NCI-H2081 treated with DMSO at 0.1 percent for 48 hours (cell line): ENCODE measurements at regions not wholly inside any gene's neighbourhood (a gene's known extent, or its start where the extent isn't known, plus 50 kb on each side); places are given as distances from the start of the nearest gene placed in this dataset.

Source experiments
- DNase-seq: peaks from one replicate; lab custom pipeline; 2025; lab: John Stamatoyannopoulos, UW

GRCh38 chr1:114342376-114342775 is 168.6 kb downstream of the TRIM33 start:
- DNase-seq, result no peak

DNA sequence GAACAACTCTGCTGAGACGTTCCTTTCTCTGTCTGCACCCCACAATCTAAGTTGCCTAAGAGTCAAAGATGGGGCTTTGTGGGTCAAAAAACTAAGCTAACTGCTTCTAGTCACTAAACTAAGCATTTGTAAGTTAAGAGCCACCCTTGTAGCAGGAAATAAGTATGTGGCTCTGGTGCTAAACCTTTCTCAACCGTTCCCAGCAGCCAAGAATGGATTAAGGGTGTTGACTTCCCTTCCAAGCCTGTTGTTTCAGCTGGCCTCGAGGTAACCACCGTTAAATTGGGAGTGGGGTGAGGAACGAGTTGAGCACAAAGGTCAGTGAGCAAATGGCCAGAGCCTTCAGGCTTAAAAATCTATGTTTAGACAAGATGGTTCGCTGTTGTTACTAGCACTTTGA is 169.1 kb downstream of the TRIM33 start:
- no peak for DNase-seq

DNA sequence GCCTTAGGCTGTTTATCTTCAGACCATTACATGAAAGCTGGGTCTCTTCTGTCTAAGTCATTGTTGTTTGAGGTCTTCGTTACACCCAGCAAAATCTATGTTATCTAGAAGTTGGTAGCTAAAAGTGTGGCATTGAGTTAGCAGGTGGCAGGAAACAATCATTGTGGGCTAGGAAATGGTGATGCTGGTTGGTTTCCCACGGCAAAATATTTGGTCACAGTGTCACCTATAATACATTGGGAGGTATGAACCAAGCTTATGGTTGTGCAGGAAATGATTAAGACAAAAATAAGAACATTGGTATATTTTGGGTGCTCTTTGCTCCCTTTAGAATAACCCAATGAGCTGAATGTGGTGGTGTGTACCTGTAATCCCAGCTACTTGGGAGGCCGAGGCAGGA is 169.7 kb downstream of the TRIM33 start:
- DNase-seq, result no peak

- no peak for DNase-seq
These were observed 170.1 kb downstream of the TRIM33 start for GRCh38 chr1:114340892-114341291.

DNA sequence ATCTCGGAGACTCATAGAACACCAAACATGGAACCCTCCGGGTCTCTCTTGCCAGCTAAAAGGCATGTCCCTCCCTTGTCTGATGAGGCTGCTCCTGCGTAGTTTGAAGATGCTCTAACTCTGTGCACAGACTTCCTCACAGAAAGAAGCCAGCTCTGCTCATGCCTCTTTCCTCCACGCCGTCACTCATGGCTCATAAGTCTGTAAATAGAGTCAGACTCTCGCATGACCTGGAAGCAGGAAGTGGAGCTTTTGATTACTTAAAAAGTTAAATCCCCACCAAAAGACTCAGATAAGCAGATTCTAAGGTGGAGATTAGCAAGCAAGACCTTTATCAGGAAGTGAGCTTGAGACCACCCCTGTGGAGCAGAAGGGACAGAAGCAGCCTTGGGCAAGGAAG is 171.6 kb downstream of the TRIM33 start:
- no peak for DNase-seq

GRCh38 chr1:114338191-114338890 is 172.7 kb downstream of the TRIM33 start:
- DNase-seq, result no peak

DNA sequence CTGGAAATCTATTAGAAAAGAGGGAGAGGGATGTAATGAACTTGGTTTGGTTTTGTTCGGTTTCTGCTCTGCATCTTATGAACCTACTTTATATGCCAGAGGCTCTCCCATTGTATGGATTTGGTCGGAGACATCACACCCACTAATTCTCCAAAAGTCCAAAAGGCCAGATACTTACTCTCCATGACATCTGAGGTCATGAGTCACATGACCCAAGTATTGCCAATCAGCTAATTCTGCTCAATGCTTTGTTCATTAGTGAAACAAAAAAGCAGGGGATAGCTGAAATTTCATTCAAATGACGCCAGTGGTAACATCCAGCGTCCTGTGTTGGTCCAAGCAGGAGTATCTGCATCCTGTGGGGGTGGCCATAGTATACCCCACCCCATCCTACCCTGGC is 173.6 kb downstream of the TRIM33 start:
- no peak for DNase-seq

DNA sequence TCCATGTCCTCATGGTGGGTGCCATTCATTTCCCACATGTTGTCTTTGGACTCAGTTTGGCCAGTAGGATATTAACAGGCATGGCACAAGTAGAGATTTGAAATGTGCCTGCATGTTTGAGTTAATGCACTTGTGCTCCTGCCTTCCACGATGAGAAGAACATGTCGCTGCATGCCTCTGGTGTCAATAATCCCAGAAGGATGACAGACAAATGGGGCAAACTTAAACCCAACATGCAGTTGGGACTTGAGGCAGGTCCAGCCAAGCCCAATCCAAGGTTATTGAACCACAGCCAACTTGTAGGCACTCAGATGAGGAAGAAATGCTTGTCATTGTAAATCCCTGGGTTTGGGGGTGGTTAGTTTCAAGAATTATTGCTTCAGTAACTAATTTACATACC is 174.6 kb downstream of the TRIM33 start:
- DNase-seq, result no peak

GRCh38 chr1:114335273-114335672 is 175.7 kb downstream of the TRIM33 start:
- no peak for DNase-seq

DNA sequence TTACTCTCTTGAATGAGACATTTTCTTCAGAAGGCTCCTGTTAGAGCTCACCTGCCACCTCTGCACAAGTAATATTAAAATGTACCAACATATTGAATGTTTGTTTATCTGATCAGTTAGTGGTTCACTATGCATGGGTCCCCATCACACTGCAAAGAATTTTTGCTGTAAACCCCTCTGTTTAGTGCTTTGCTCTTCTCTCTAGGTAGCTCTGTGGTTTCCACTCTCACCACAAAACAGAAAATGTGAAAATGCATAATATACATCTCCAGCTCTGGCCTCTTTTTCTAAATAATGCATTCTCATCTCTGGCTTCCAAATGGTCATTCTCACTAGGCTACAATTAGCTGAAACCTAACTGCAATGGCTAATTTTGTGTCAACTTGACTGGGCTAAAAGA is 176.7 kb downstream of the TRIM33 start:
- no peak for DNase-seq

GRCh38 chr1:114333690-114334089 is 177.3 kb downstream of the TRIM33 start:
- DNase-seq, result no peak

DNA sequence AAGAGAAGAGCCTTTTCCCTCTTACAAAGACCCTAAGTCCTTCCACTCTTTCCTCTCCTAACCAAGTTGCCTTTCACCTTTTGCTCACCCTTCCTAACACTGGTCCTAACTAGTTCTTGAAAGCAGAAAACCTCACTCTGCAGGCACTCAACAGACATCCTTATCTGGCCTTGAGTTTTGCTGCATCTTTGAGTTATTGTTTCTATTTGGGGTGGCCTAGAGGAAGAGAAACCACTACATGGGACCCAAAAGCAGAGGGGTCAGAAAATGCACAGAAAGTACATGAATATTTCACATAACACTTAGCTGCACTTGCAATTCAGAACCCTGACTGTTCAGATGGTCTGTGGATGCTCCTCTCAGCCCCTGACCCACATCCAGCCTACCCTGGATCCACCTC is 178.3 kb upstream of the SYT6 start:
- no peak for DNase-seq

- DNase-seq, result no peak
These were observed 176.8 kb upstream of the SYT6 start for GRCh38 chr1:114330451-114330983.

DNA sequence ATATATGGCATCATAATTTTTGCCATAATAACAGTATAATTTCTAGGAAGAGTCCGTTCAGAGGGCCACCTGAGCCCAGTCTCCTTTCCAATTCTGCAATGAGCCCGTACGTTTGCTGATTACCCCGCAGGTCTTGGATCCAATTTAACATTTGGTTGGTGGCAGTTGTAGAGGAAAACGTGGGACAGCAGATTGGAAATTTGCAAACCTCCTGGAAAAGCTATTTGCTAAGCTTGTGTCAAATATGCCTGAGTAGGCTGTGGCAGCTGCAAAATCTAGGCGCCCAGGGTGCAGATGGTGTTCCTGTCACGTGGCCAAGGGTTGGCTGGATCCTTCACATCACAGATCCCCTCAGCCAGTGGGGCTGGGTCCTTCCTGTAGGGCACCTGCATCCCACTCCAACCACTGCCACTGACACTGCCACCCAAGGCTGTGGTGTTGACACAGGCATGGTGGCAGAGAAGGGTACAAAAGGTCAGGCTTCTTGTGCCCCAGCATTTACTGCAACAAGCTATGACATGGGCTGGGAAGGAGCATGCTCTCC is 174.8 kb upstream of the SYT6 start:
- no peak for DNase-seq

DNA sequence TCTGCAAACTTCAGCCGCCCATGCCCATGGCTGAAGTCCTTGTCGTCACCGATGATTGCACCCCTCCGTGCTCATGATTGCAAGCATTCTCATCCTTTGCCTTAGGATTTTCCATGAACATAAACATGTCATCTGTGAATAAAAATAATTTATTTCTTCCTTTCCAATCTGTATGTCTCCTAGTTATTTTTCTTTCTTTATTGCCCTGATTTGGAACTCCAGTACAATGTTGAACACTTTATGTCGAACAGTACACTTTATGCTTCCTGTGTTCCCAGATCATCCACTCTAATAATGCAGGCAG is 170.9 kb upstream of the SYT6 start:
- no peak for DNase-seq

DNA sequence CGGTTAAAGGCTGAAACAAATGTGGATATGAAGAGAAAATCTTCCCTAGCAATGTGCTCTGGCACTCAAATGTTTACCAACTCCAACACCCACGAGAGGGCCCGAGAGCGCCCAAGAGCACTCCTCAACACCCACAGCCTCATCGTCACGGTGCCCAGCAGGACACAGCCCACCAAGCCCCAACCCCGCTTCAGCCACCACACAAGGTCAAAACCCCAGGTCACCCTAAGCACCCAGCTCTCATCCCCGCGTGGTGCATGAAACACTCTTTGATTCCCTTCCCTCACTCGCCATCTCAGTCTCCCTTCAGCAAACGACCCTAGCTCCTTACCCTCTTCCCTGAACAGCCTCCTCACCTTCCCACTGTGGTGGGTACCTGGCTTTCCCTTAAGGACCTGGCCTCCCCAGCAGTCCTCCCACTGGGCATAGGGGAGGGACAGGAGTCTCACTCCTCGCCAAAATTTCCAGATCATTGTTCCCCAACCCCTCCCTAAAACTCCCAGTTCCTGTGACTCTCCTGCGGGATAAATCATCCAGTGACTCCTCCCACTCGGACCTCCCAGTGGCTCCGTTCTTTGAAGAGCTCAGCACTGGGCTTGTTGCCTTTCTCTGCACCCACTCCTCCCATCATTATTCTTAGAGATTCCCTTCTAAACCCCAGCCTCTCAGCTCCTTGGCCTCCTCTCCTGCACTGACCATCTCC is 170.4 kb upstream of the SYT6 start:
- DNase-seq, result no peak

GRCh38 chr1:114322734-114323133 is 169.1 kb upstream of the SYT6 start:
- DNase-seq, result no peak

GRCh38 chr1:114322207-114322606 is 168.5 kb upstream of the SYT6 start:
- DNase-seq, result no peak

DNA sequence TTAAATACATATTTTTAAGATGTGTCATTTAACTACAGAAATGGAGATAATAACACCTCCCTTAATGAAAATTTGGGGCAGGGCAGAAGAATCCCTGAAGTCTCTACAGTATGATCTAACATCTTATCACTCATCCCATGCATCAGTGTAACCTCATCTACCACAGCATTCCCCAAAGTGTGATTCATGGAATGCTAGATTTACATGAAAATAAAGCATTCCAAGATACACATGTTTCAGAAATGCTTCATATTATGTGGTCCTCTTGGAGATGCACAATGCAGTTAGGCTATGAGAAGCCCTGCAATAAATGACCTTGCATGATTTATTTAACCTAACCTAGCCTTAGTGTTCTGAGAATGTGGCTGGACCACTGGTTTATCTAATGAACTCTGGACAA is 166.9 kb upstream of the SYT6 start:
- no peak for DNase-seq

DNA sequence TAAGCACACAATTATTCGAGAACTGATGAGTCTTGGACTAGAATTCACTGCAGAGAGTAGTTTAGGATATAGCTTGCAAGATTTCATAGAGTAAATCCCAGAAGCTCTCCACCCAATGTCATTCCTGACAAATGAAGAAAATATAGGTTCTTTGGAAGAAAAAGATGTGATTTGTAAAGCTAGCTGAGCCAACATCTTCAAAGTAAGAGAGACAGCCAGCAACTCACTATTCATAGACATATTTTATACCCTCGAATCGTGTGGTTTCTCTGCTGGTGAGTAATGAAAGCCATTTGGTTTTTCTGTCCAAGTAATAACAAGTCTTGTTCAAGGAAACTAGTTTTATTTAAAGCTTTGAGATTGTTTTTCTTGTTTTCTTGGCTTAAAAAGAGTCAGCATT is 165.7 kb upstream of the SYT6 start:
- DNase-seq, result no peak

- no peak for DNase-seq
These were observed 165.3 kb upstream of the SYT6 start for GRCh38 chr1:114318961-114319360.

- no peak for DNase-seq
These were observed 162.5 kb upstream of the SYT6 start for GRCh38 chr1:114316204-114316603.

DNA sequence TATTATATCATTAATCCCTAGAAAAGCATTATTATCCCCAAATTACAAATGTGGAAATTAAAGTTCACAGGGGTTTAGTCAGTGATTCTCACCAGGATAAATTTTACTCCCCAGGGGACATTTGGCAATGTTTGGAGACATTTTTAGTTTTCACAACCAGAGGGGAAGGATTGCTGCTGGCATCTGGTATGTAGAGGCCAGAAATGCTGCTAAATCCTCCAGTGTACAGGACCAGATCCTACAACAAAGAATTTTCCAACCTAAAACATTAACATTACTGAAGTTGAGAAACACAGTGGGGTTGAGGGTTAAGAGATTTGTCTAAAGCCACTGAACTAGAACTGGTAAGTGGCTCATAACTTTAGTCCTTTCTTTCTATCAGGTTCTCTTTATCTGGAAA is 162.0 kb upstream of the SYT6 start:
- DNase-seq, result no peak

GRCh38 chr1:114314576-114314975 is 160.9 kb upstream of the SYT6 start:
- DNase-seq, result no peak
